ENCODE measurements at regions not wholly inside any gene's neighbourhood (a gene's known extent, or its start where the extent isn't known, plus 50 kb on each side); places are given as distances from the start of the nearest gene placed in this dataset.

GRCh38 chr22:26922806-26923205 lies 265.4 kb downstream of the MIAT start:
- no peaks in the 10 kb centered on the region for H3K36me3 Mint-ChIP-seq
- TF ChIP-seq CTCF (IDR thresholded peaks at IDR 0.05; ENCODE audit: unreplicated experiment), result no peak
- no peaks in the 10 kb centered on the region for H3K9me3 Mint-ChIP-seq
- H3K27ac Mint-ChIP-seq, result no peak overlapping the region
- DNase-seq (ENCODE audit: low spot score in 2 of 2, unreplicated experiment in 2 of 2), result peak in 1 of 2 experiments; percentile 56
- no peak overlapping the region for H3K4me3 Mint-ChIP-seq
- no peaks in the 10 kb centered on the region for H3K4me1 Mint-ChIP-seq
- peaks cover 77% of the 10 kb centered on the region for H3K27me3 Mint-ChIP-seq (ENCODE audit: low read depth)

DNA sequence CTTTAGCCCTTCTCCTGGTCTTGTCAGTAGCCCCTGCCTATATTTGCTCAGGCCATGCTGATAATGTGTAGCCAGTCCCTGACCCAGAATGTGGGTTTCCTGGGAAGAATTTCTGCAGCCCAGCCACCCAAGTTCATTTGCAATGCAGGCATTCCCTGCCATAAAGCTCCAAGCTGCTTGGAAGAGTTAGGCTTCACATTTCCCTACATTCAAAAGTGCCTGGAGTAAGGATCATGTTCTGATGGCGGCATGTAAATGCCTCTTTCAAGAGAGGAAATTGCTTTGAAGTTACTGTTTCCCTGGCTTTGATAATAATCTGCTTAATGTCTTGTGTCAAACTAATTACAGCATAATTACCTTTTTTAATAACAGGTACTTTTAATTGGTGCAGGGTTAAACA lies 266.1 kb downstream of the MIAT start:
- no peak for TF ChIP-seq CTCF (IDR thresholded peaks at IDR 0.05; ENCODE audit: unreplicated experiment)
- no peaks in the 10 kb centered on the region for H3K9me3 Mint-ChIP-seq
- no peak for DNase-seq (ENCODE audit: low spot score in 2 of 2, unreplicated experiment in 2 of 2)
- H3K27ac Mint-ChIP-seq, result no peak overlapping the region
- peaks cover 77% of the 10 kb centered on the region for H3K27me3 Mint-ChIP-seq (ENCODE audit: low read depth)
- no peaks in the 10 kb centered on the region for H3K36me3 Mint-ChIP-seq
- H3K4me3 Mint-ChIP-seq, result no peak overlapping the region
- no peaks in the 10 kb centered on the region for H3K4me1 Mint-ChIP-seq

GRCh38 chr22:26927821-26928220 lies 270.4 kb downstream of the MIAT start:
- H3K27me3 Mint-ChIP-seq (ENCODE audit: low read depth), result peaks cover 80% of the 10 kb centered on the region
- no peak overlapping the region for H3K27ac Mint-ChIP-seq
- H3K4me3 Mint-ChIP-seq, result no peak overlapping the region
- no peaks in the 10 kb centered on the region for H3K36me3 Mint-ChIP-seq
- no peak for DNase-seq (ENCODE audit: low spot score in 2 of 2, unreplicated experiment in 2 of 2)
- TF ChIP-seq CTCF (IDR thresholded peaks at IDR 0.05; ENCODE audit: unreplicated experiment), result no peak
- no peaks in the 10 kb centered on the region for H3K4me1 Mint-ChIP-seq
- H3K9me3 Mint-ChIP-seq, result no peaks in the 10 kb centered on the region

GRCh38 chr22:26931471-26931870 lies 274.1 kb downstream of the MIAT start:
- no peak for DNase-seq (ENCODE audit: low spot score in 2 of 2, unreplicated experiment in 2 of 2)
- no peak for TF ChIP-seq CTCF (IDR thresholded peaks at IDR 0.05; ENCODE audit: unreplicated experiment)
- no peaks in the 10 kb centered on the region for H3K4me1 Mint-ChIP-seq
- H3K9me3 Mint-ChIP-seq, result no peaks in the 10 kb centered on the region
- H3K27me3 Mint-ChIP-seq (ENCODE audit: low read depth), result peaks cover 77% of the 10 kb centered on the region
- H3K36me3 Mint-ChIP-seq, result no peaks in the 10 kb centered on the region
- no peak overlapping the region for H3K27ac Mint-ChIP-seq
- no peak overlapping the region for H3K4me3 Mint-ChIP-seq

DNA sequence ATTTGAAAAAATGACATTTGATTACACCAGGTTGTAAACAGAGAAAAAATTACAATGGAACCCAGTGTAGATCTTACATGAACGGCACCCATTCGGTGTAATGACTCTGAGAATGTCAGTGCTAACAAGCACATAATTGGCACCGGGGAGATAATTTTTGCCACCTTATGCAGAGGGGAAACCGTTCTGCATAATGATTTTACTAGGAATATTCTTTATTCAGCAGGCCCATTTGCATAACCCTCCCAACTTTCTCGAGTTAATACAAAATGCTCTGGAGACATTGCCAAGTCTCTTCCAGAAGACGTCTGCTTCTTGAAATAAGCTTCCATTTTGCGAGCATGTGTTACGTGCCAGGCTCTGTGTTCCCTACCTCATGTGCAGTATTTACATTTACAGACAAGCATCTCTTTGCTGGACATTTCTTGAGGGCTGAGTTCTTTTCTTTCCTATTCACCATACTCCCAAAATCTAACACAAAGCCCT lies 275.8 kb downstream of the MIAT start:
- no peak for TF ChIP-seq CTCF (IDR thresholded peaks at IDR 0.05; ENCODE audit: unreplicated experiment)
- no peaks in the 10 kb centered on the region for H3K4me1 Mint-ChIP-seq

DNA sequence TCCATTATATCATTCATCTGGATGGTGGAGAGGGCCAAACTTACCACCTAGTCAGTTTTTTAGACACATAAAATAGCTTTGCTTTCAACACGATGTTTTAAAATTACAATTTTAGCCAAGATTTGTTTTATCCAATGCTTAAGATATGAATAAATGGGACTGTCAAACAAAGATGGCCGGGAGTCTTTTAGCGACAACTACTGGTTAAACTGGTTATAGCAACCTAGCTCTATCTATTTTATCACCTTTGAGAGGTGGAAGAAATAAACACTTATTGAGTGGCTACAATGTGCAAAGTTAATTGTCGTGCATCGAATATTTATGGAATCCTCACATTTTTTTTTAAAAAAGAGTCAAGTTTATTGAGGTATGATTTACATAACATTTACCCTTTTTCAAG lies 279.8 kb downstream of the MIAT start:
- Mint-ChIP-seq H3K36me3 (no peaks in the 10 kb centered on the region), H3K27me3 (ENCODE audit: low read depth) (peaks cover 53% of the 10 kb centered on the region), H3K27ac (no peak overlapping the region), H3K9me3 (peaks cover 5% of the 10 kb centered on the region), H3K4me1 (peaks cover 5% of the 10 kb centered on the region), H3K4me3 (no peak overlapping the region)
- TF ChIP-seq CTCF (IDR thresholded peaks at IDR 0.05; ENCODE audit: unreplicated experiment), result no peak
- no peak for DNase-seq (ENCODE audit: low spot score in 2 of 2, unreplicated experiment in 2 of 2)

More for the DNA sequence above, 275.8 kb downstream of the MIAT start:
- peaks cover 64% of the 10 kb centered on the region for H3K27me3 Mint-ChIP-seq (ENCODE audit: low read depth)
- H3K27ac Mint-ChIP-seq, result no peak overlapping the region
- no peaks in the 10 kb centered on the region for H3K36me3 Mint-ChIP-seq
- peaks cover 5% of the 10 kb centered on the region for H3K9me3 Mint-ChIP-seq
- H3K4me3 Mint-ChIP-seq, result no peak overlapping the region
- no peak for DNase-seq (ENCODE audit: low spot score in 2 of 2, unreplicated experiment in 2 of 2)
